HFFc6 (cell line): ENCODE measurements at regions not wholly inside any gene's neighbourhood (a gene's known extent, or its start where the extent isn't known, plus 50 kb on each side); places are given as distances from the start of the nearest gene placed in this dataset.
A peak's percentile ranks its signal among the peaks of the same experiment; 100 is the strongest.

ENCODE experiments used
- DNase-seq: peaks from one replicate; pipeline ENCODE4 v3.0.0-alpha.2; 2018
- H3K27ac Mint-ChIP-seq: 2 replicates; pipeline ENCODE4 v1.8.0; 2020; ENCODE audit warnings: mild to moderate bottlenecking, mixed read lengths
- H3K27me3 Mint-ChIP-seq: 2 replicates; pipeline ENCODE4 v1.8.0; 2021; ENCODE audit warnings: mild to moderate bottlenecking, moderate library complexity, mixed read lengths; ENCODE audit not compliant: insufficient read depth
- H3K36me3 Mint-ChIP-seq: 2 replicates; pipeline ENCODE4 v1.8.0; 2021; ENCODE audit warnings: low read depth, mixed read lengths
- H3K4me1 Mint-ChIP-seq: 2 replicates; pipeline ENCODE4 v1.8.0; 2020; ENCODE audit warnings: low read depth, mixed read lengths
- H3K4me3 Mint-ChIP-seq: 2 replicates; pipeline ENCODE4 v1.8.0; 2020; ENCODE audit warnings: mild to moderate bottlenecking, moderate library complexity, mixed read lengths
- H3K9me3 Mint-ChIP-seq: 2 replicates; pipeline ENCODE4 v1.8.0; 2020; ENCODE audit warnings: mild to moderate bottlenecking, mixed read lengths
- CTCF ChIP-seq: fragments of 200-600 bp; sonication (generic); IDR thresholded peaks from 2 replicates; pipeline ENCODE4 v1.5.0; 2021; ENCODE audit warnings: antibody characterized with exemption, mild to moderate bottlenecking

DNA sequence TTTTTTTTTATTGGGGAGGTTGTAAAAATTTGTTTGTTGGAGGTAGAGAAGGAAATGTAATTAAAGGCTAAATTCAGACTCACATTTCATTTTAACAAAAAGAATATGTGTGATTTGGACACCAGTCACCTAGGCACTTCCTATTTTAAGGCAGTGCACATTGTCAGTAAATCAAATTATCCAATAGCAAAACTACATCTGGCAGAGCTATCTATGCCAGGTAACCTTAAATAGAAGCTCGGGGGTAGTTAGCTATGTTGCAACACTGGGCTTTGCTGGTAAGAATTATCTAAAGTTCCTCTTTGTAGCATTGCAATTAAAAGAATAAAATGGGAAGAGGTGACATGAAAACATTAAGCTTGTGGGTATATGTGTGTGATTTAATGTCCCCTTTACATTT is 1064.4 kb upstream of the ZEB2 start:
- no peaks in the 10 kb centered on the region for H3K9me3 Mint-ChIP-seq
- no peaks in the 10 kb centered on the region for H3K36me3 Mint-ChIP-seq
- peaks cover 7% of the 10 kb centered on the region for H3K4me1 Mint-ChIP-seq
- no peaks in the 10 kb centered on the region for H3K27me3 Mint-ChIP-seq
- no peak overlapping the region for H3K27ac Mint-ChIP-seq
- no peak for TF ChIP-seq CTCF
- no peak for DNase-seq
- H3K4me3 Mint-ChIP-seq: no peak overlapping the region

GRCh38 chr2:145573608-145574007 is 1053.7 kb upstream of the ZEB2 start:
- Mint-ChIP-seq H3K9me3 (no peaks in the 10 kb centered on the region), H3K27me3 (no peaks in the 10 kb centered on the region), H3K4me1 (peaks cover 9% of the 10 kb centered on the region), H3K4me3 (no peak overlapping the region), H3K27ac (no peak overlapping the region), H3K36me3 (no peaks in the 10 kb centered on the region)
- DNase-seq: no peak
- TF ChIP-seq CTCF: no peak

DNA sequence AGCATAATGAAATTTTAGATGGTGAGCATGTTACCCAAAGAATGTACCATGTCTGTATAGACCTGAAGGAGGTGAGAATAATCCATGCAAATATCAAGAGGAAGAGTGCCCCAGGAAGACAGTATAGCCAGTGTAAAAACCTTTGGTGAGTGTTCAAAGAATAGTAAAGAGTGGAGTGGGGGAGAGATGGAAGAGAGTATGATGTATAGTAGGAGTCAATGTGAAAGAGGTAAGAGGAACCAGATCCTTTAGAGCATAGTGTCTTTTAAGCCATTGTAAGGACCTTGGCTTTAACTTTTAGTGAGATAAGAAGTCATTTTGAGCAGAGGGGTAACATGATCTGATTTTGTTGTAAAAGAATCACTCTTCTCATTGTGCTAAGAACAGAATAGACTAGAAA is 1052.3 kb upstream of the ZEB2 start:
- no peaks in the 10 kb centered on the region for H3K36me3 Mint-ChIP-seq
- H3K4me3 Mint-ChIP-seq: no peak overlapping the region
- no peak overlapping the region for H3K27ac Mint-ChIP-seq
- no peaks in the 10 kb centered on the region for H3K9me3 Mint-ChIP-seq
- H3K27me3 Mint-ChIP-seq: no peaks in the 10 kb centered on the region
- no peak for DNase-seq
- H3K4me1 Mint-ChIP-seq: peaks cover 9% of the 10 kb centered on the region
- TF ChIP-seq CTCF: no peak

GRCh38 chr2:145569108-145569507 is 1049.2 kb upstream of the ZEB2 start:
- no peak for TF ChIP-seq CTCF
- peak; percentile 27 for DNase-seq
- peaks cover 9% of the 10 kb centered on the region for H3K4me1 Mint-ChIP-seq

GRCh38 chr2:145563741-145564615 is 1044.1 kb upstream of the ZEB2 start:
- DNase-seq: no peak
- Mint-ChIP-seq H3K4me1 (peaks cover 9% of the 10 kb centered on the region), H3K4me3 (no peak overlapping the region), H3K27me3 (no peaks in the 10 kb centered on the region), H3K9me3 (no peaks in the 10 kb centered on the region), H3K27ac (no peak overlapping the region), H3K36me3 (no peaks in the 10 kb centered on the region)
- TF ChIP-seq CTCF: no peak

More at GRCh38 chr2:145569108-145569507, 1049.2 kb upstream of the ZEB2 start:
- H3K9me3 Mint-ChIP-seq: no peaks in the 10 kb centered on the region
- H3K27ac Mint-ChIP-seq: peak overlapping the region; percentile 7; the same call in 1 of the 2 replicates
- H3K36me3 Mint-ChIP-seq: no peaks in the 10 kb centered on the region
- no peak overlapping the region for H3K4me3 Mint-ChIP-seq
- H3K27me3 Mint-ChIP-seq: no peaks in the 10 kb centered on the region
